K562 (cell line): ENCODE measurements at regions not wholly inside any gene's neighbourhood (a gene's known extent, or its start where the extent isn't known, plus 50 kb on each side); places are given as distances from the start of the nearest gene placed in this dataset.
A peak's percentile ranks its signal among the peaks of the same experiment; 100 is the strongest.

Experiments used
- ATAC-seq: fragments of 200-7000 bp; cut with Tn5 transposase; 3 replicates; pipeline ENCODE4 v1.9.1; 2020; ENCODE audit warnings: moderate library complexity
- BruUV-seq: library from RNA; stranded (reverse); fragments of 400-500 nt; replicated peaks from 2 replicates; lab custom pipeline; 2021; lab: Mats Ljungman, UMichigan
- CTCF ChIA-PET: fragments of 300-600 bp; formaldehyde crosslinking; extraction: SDS; loops from one replicate; lab custom pipeline; 2021; ENCODE audit warnings: low intra/inter-chr PET ratio; lab: Yijun Ruan, JAX
- POLR2A ChIA-PET: fragments of 300-600, 350-650 bp; sonication (Branson Sonifier 250); formaldehyde crosslinking; extraction: SDS; loops from one replicate; lab custom pipeline; 2021; ENCODE audit warnings: antibody characterized with exemption, inconsistent platforms; lab: Yijun Ruan, JAX
- DNase-seq, 4 experiments: peaks; one replicate each; pipeline versions ENCODE4 v3.0.0 to v3.0.0-alpha.2; 2011 to 2018; ENCODE audit warnings: low spot score in 3 of 4, mixed read lengths in 3 of 4; ENCODE audit errors: extremely low read depth in 1 of 4
- FAIRE-seq: peaks from 2 replicates; lab custom pipeline; 2011; peaks lifted over from hg19 to GRCh38; lab: Jason Lieb, UNC
- H2AFZ ChIP-seq: 2 replicates; pipeline ENCODE4 v1.6.0; 2011; ENCODE audit warnings: low read depth, low read length, control low read depth, inconsistent platforms
- H3K27ac ChIP-seq: fragments of 200-600 bp; 3 replicates; pipeline ENCODE4 v1.8.0; 2011; ENCODE audit warnings: low read depth, mild to moderate bottlenecking, control low read depth, inconsistent platforms, low read length, moderate library complexity, mixed read lengths; ENCODE audit errors: extremely low read depth
- H3K27me3 ChIP-seq, 2 experiments: fragments of 300-600 bp in 1 of 2; 2 replicates in 1 of 2; 3 replicates in 1 of 2; pipeline versions ENCODE4 v1.6.0 to v1.8.0; 2011; ENCODE audit warnings: inconsistent platforms in 2 of 2, low read length in 2 of 2, mild to moderate bottlenecking in 1 of 2, mixed read lengths in 1 of 2, moderate library complexity in 1 of 2; ENCODE audit not compliant: control insufficient read depth in 2 of 2, insufficient read depth in 2 of 2
- H3K36me3 ChIP-seq: fragments of 300-600 bp; 3 replicates; pipeline ENCODE4 v1.8.0; 2011; ENCODE audit warnings: mild to moderate bottlenecking, low read length, inconsistent platforms; ENCODE audit not compliant: control insufficient read depth, insufficient read depth
- H3K4me1 ChIP-seq, 2 experiments: fragments of 200-600 bp in 1 of 2; replicated peaks in 1 of 2; 2 replicates in 1 of 2; 3 replicates in 1 of 2; pipeline versions ENCODE4 v1.5.1 to v1.8.0; 2011; ENCODE audit warnings: inconsistent platforms in 2 of 2, low read length in 2 of 2, mild to moderate bottlenecking in 1 of 2, mixed read lengths in 1 of 2, moderate library complexity in 1 of 2; ENCODE audit not compliant: control insufficient read depth in 2 of 2, insufficient read depth in 2 of 2
- H3K4me2 ChIP-seq: 2 replicates; pipeline ENCODE4 v1.6.1; 2011; ENCODE audit warnings: low read length, control low read depth, inconsistent platforms, mixed read lengths; ENCODE audit not compliant: insufficient read depth
- H3K4me3 ChIP-seq: fragments of 200-600 bp; sonication (generic), shearing (Covaris generic); 2 replicates; pipeline ENCODE4 v1.5.1; 2016; ENCODE audit warnings: control low read depth, inconsistent platforms
- H3K79me2 ChIP-seq: fragments of 200-600 bp; 3 replicates; pipeline ENCODE4 v1.8.0; 2011; ENCODE audit warnings: low read length, inconsistent platforms; ENCODE audit not compliant: control insufficient read depth, insufficient read depth
- H3K9ac ChIP-seq, 2 experiments: 2 replicates each; pipeline versions ENCODE4 v1.6.0 to v1.6.1; 2011; ENCODE audit warnings: low read depth in 2 of 2, low read length in 2 of 2, control low read depth in 1 of 2, inconsistent platforms in 1 of 2, mild to moderate bottlenecking in 1 of 2, mixed read lengths in 1 of 2; ENCODE audit not compliant: insufficient read depth in 1 of 2
- H3K9me1 ChIP-seq: one replicate; pipeline ENCODE4 v1.6.0; 2011; ENCODE audit warnings: inconsistent platforms, mild to moderate bottlenecking, low read length, moderate library complexity; ENCODE audit not compliant: control insufficient read depth, insufficient read depth
- H3K9me3 ChIP-seq: replicated peaks from 2 replicates; pipeline ENCODE4 v1.5.1; 2011; ENCODE audit warnings: low read depth, low read length, inconsistent platforms; ENCODE audit not compliant: control insufficient read depth, insufficient read depth
- H4K20me1 ChIP-seq: replicated peaks from 2 replicates; pipeline ENCODE4 v1.6.1; 2011; ENCODE audit warnings: low read length, inconsistent platforms, mixed read lengths; ENCODE audit not compliant: control insufficient read depth, insufficient read depth
- PKNOX1 ChIP-seq: fragments of 450-650 bp; IDR thresholded peaks from 2 replicates; pipeline ENCODE4 v1.6.1; 2016
- THRAP3 ChIP-seq: fragments of 450-650 bp; IDR thresholded peaks from 2 replicates; pipeline ENCODE4 v1.6.1; 2016; ENCODE audit warnings: mild to moderate bottlenecking, inconsistent platforms, borderline replicate concordance
- ZFP91 ChIP-seq: sonication (generic); formaldehyde crosslinking; IDR thresholded peaks from 2 replicates; pipeline ENCODE4 v1.8.0; 2022; ENCODE audit warnings: mild to moderate bottlenecking, missing genetic modification reagents
- ZNF280A ChIP-seq: fragments of 450-650 bp; IDR thresholded peaks from 2 replicates; pipeline ENCODE4 v1.6.1; 2018; ENCODE audit warnings: mild to moderate bottlenecking, low read depth; ENCODE audit not compliant: partially characterized antibody
- WGBS: fragments of 100-300 bp; shearing (Covaris generic); methylation state at CpG from one replicate; pipeline ENCODE4 v1.1.6; 2016; ENCODE audit warnings: low coverage, mixed read lengths; ENCODE audit not compliant: insufficient coverage; ENCODE audit errors: missing lambda C conversion rate; 5-methylcytosine and 5-hydroxymethylcytosine counted together
- in situ Hi-C: fragments of 300-500 bp; cut with MboI; formaldehyde crosslinking; loops from 4 replicates; pipeline ENCODE4 v1.15.0; 2018; ENCODE audit warnings: inconsistent platforms, mixed read lengths
- intact Hi-C: fragments of 100-400 bp; cut with micrococcal nuclease; formaldehyde crosslinking; loops from 2 replicates; pipeline ENCODE4 v1.14.2; 2022

- TF ChIP-seq ZFP91 (CRISPR knock-in tag) (no peak), THRAP3 (no peak), ZNF280A (no peak)
These were observed 57.1 kb upstream of the CD302 start (continued) for GRCh38 chr2:159855143-159855542.

GRCh38 chr2:159854481-159854880 lies 56.5 kb upstream of the CD302 start:
- Histone ChIP-seq H3K36me3 (no peaks in the 10 kb centered on the region), H3K27ac (no peak overlapping the region), H3K79me2 (no peaks in the 10 kb centered on the region), H3K27me3 (peaks cover 5 to 6% of the 10 kb centered on the region in 2 experiments; a peak in 3 of 5 replicates), H4K20me1 (no peaks in the 10 kb centered on the region), H3K9me1 (no peaks in the 10 kb centered on the region), H3K9ac (no peak overlapping the region), H3K9me3 (no peaks in the 10 kb centered on the region), H3K4me3 (no peak overlapping the region), H3K4me1 (no peaks in the 10 kb centered on the region), H3K4me2 (no peak overlapping the region), H2AFZ (no peak overlapping the region)
- intact Hi-C loops (no loop called here), in situ Hi-C loops (no loop called here)
- TF ChIP-seq PKNOX1 = no peak
- DNase-seq (no peak), FAIRE-seq (peak; percentile 40), ATAC-seq (no peak)
- ChIA-PET POLR2A (interaction anchor here (0.5 kb wide), 1 partner anchor 411 kb away, joined by 3 read pairs; no protein-coding TSS in a partner anchor), CTCF (no interaction called here)
- 2% methylated on average over 3 of the region's 3 CpGs for WGBS
- BruUV-seq = no TSS peak
